ENCODE measurements at regions not wholly inside any gene's neighbourhood (a gene's known extent, or its start where the extent isn't known, plus 50 kb on each side); places are given as distances from the start of the nearest gene placed in this dataset.

- no peaks in the 10 kb centered on the region for H3K27me3 ChIP-seq
- no peaks in the 10 kb centered on the region for H3K4me1 ChIP-seq
- 0 to 87% methylated on average over 1 of the region's 1 CpG for WGBS, 2 donors
- no peak for DNase-seq
- no peak overlapping the region for H3K27ac ChIP-seq
- no peaks in the 10 kb centered on the region for H3K9me3 ChIP-seq
- TF ChIP-seq POLR2A (IDR thresholded peaks at IDR 0.05) (no peak), EP300 (IDR thresholded peaks at IDR 0.05) (no peak), POLR2AphosphoS5 (IDR thresholded peaks at IDR 0.05) (no peak), CTCF (IDR thresholded peaks at IDR 0.05) (no peak)
- no peaks in the 10 kb centered on the region for H3K36me3 ChIP-seq
- ATAC-seq (ENCODE audit: low FRiP score in 2 of 2) = no peak
- H3K4me3 ChIP-seq = no peak overlapping the region
Measured at GRCh38 chr3:101158374-101158773, 162.0 kb downstream of the IMPG2 start.

- no peak overlapping the region for H3K4me3 ChIP-seq
- 85 to 93% methylated on average over 1 of the region's 1 CpG for WGBS, 2 donors
- H3K36me3 ChIP-seq = no peaks in the 10 kb centered on the region
- TF ChIP-seq POLR2A (IDR thresholded peaks at IDR 0.05) = no peak
- H3K9me3 ChIP-seq = no peaks in the 10 kb centered on the region
- H3K27ac ChIP-seq = no peak overlapping the region
- ATAC-seq (ENCODE audit: low FRiP score in 2 of 2) = no peak
- DNase-seq = no peak
- H3K4me1 ChIP-seq = no peaks in the 10 kb centered on the region
- no peaks in the 10 kb centered on the region for H3K27me3 ChIP-seq
Measured at GRCh38 chr3:101156787-101157345, 163.5 kb downstream of the IMPG2 start.

- no peaks in the 10 kb centered on the region for H3K27me3 ChIP-seq
- H3K27ac ChIP-seq = no peak overlapping the region
- no peaks in the 10 kb centered on the region for H3K4me1 ChIP-seq
- no peaks in the 10 kb centered on the region for H3K9me3 ChIP-seq
- no peaks in the 10 kb centered on the region for H3K36me3 ChIP-seq
- ATAC-seq (ENCODE audit: low FRiP score in 2 of 2) = no peak
- no peak for DNase-seq
- no peak overlapping the region for H3K4me3 ChIP-seq
- TF ChIP-seq POLR2AphosphoS5 (IDR thresholded peaks at IDR 0.05) (no peak), EP300 (IDR thresholded peaks at IDR 0.05) (no peak), CTCF (IDR thresholded peaks at IDR 0.05) (no peak), POLR2A (IDR thresholded peaks at IDR 0.05) (no peak)
Measured at GRCh38 chr3:101155825-101156224, 162.6 kb upstream of the ABI3BP start.

- no peaks in the 10 kb centered on the region for H3K36me3 ChIP-seq
- no peaks in the 10 kb centered on the region for H3K27me3 ChIP-seq
- H3K9me3 ChIP-seq = no peaks in the 10 kb centered on the region
- ATAC-seq (ENCODE audit: low FRiP score in 2 of 2) (no peak), DNase-seq (no peak)
- no peak for TF ChIP-seq POLR2A (IDR thresholded peaks at IDR 0.05)
- no peak for TF ChIP-seq CTCF (IDR thresholded peaks at IDR 0.05)
- no peak for TF ChIP-seq POLR2AphosphoS5 (IDR thresholded peaks at IDR 0.05)
- TF ChIP-seq EP300 (IDR thresholded peaks at IDR 0.05) = no peak
- no peaks in the 10 kb centered on the region for H3K4me1 ChIP-seq
- WGBS, 2 donors = 80 to 90% methylated on average over 2 of the region's 2 CpGs
- H3K4me3 ChIP-seq = no peak overlapping the region
- H3K27ac ChIP-seq = no peak overlapping the region
Measured at GRCh38 chr3:101154401-101154800, 161.2 kb upstream of the ABI3BP start.

GRCh38 chr3:101151286-101151913 lies 158.2 kb upstream of the ABI3BP start:
- no peak for TF ChIP-seq EP300 (IDR thresholded peaks at IDR 0.05)
- Histone ChIP-seq H3K4me3 (no peak overlapping the region), H3K36me3 (no peaks in the 10 kb centered on the region), H3K27ac (no peak overlapping the region), H3K27me3 (no peaks in the 10 kb centered on the region), H3K4me1 (no peaks in the 10 kb centered on the region), H3K9me3 (no peaks in the 10 kb centered on the region)
- WGBS, 2 donors = 61 to 76% methylated on average over 3 of the region's 3 CpGs
- ATAC-seq (ENCODE audit: low FRiP score in 2 of 2) (no peak), DNase-seq (no peak)

GRCh38 chr3:101150504-101150903 lies 157.3 kb upstream of the ABI3BP start:
- H3K9me3 ChIP-seq = no peaks in the 10 kb centered on the region
- no peak overlapping the region for H3K27ac ChIP-seq
- H3K4me3 ChIP-seq = no peak overlapping the region
- DNase-seq (no peak), ATAC-seq (ENCODE audit: low FRiP score in 2 of 2) (no peak)
- no peaks in the 10 kb centered on the region for H3K4me1 ChIP-seq
- 74 to 78% methylated on average over 2 of the region's 2 CpGs for WGBS, 2 donors
- H3K36me3 ChIP-seq = no peaks in the 10 kb centered on the region
- no peaks in the 10 kb centered on the region for H3K27me3 ChIP-seq
- no peak for TF ChIP-seq POLR2A (IDR thresholded peaks at IDR 0.05)
- TF ChIP-seq CTCF (IDR thresholded peaks at IDR 0.05) = no peak
- TF ChIP-seq POLR2AphosphoS5 (IDR thresholded peaks at IDR 0.05) = no peak
- TF ChIP-seq EP300 (IDR thresholded peaks at IDR 0.05) = no peak
